ENCODE measurements at regions not wholly inside any gene's neighbourhood (a gene's known extent, or its start where the extent isn't known, plus 50 kb on each side); places are given as distances from the start of the nearest gene placed in this dataset.
A peak's percentile ranks its signal among the peaks of the same experiment; 100 is the strongest.

DNA sequence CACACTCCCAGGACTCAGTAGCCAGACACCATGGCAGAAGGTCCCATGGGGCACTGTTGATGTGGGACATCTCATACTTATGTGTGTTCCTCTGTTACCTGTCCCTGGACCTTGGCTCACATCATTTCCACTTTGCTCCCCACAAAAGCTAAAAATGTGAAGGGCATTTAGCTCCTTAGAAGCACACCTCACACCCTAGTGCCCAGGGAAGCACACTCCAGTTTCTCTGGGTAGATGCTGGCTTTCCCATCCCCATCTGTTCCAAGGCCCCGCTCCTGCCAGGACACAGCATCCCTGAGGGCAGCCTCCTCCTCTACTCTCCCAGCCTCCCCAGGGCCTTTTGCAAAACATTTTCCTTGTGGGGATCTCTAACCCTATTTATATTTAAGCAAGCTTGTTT, 572.4 kb upstream of the MGMT start:
- Histone ChIP-seq H3K4me3 (ENCODE audit: low read depth, low read length) (no peak overlapping the region), H3K27me3 (ENCODE audit: control insufficient read depth, insufficient read depth, low read length) (no peaks in the 10 kb centered on the region), H3K36me3 (ENCODE audit: control insufficient read depth, insufficient read depth, low read length) (no peaks in the 10 kb centered on the region)
- FAIRE-seq (no peak), DNase-seq (ENCODE audit: low read depth) (no peak)
- TF ChIP-seq, protein P1, sequence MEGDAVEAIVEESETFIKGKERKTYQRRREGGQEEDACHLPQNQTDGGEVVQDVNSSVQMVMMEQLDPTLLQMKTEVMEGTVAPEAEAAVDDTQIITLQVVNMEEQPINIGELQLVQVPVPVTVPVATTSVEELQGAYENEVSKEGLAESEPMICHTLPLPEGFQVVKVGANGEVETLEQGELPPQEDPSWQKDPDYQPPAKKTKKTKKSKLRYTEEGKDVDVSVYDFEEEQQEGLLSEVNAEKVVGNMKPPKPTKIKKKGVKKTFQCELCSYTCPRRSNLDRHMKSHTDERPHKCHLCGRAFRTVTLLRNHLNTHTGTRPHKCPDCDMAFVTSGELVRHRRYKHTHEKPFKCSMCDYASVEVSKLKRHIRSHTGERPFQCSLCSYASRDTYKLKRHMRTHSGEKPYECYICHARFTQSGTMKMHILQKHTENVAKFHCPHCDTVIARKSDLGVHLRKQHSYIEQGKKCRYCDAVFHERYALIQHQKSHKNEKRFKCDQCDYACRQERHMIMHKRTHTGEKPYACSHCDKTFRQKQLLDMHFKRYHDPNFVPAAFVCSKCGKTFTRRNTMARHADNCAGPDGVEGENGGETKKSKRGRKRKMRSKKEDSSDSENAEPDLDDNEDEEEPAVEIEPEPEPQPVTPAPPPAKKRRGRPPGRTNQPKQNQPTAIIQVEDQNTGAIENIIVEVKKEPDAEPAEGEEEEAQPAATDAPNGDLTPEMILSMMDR (IDR thresholded peaks at IDR 0.05; ENCODE audit: insufficient read depth, low read length, severe bottlenecking) = no peak

DNA sequence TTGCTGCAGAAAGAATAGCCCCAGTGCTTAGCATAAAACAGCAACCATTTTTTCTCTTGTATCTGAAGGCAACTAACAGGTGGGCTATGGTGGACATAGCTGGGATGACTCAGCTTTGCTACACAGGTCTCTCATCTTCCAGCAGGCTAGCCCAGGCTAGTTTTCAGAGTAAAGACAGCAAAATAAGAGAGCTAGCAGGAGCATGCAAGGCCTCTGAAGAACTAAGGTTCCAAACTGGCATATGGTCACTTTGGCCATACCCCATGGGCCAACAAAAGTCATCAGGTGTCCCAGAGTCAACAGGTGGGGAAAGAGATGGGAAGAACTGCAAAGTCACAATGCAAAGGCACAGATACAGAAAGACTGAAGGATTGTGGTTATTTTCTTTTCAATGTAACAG, 571.6 kb upstream of the MGMT start:
- no peaks in the 10 kb centered on the region for H3K36me3 ChIP-seq (ENCODE audit: control insufficient read depth, insufficient read depth, low read length)
- DNase-seq (ENCODE audit: low read depth) (peak; percentile 11), FAIRE-seq (no peak)
- no peak overlapping the region for H3K4me3 ChIP-seq (ENCODE audit: low read depth, low read length)
- TF ChIP-seq, protein P1 (IDR thresholded peaks at IDR 0.05; ENCODE audit: insufficient read depth, low read length, severe bottlenecking) = no peak
- no peaks in the 10 kb centered on the region for H3K27me3 ChIP-seq (ENCODE audit: control insufficient read depth, insufficient read depth, low read length)

DNA sequence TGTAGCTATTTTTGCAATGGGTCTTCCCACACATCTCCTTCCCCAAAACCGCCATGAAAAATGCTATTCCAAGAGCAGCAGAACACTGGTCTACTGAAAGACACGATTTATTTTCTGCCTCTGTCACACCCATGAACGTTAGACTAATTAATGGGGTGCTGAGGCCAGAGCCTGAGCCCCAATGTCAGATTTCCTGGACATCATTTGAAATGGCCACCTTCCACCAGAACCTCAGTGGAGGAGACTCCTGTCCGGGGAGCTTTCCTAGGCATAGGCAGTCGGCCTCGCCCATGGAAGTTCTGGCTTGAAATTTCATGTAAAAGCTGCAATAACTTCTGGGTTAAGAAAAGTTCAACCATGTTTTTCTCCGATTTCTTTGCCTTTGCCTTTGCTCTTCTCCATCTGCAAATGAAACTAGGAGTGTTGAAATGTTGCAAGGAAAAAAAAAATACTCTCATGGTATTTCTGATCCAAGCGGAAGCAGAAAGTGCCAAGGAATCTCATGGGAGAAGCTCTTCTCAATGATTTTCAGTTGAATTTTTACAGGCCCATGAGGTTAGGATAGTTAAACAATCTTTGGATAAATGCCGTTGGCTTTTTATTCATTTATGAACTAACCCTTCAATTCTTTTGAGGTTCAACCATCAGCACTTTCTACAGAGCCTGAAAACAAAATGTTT, 570.8 kb upstream of the MGMT start:
- Histone ChIP-seq H3K36me3 (ENCODE audit: control insufficient read depth, insufficient read depth, low read length) (no peaks in the 10 kb centered on the region), H3K27me3 (ENCODE audit: control insufficient read depth, insufficient read depth, low read length) (no peaks in the 10 kb centered on the region), H3K4me3 (ENCODE audit: low read depth, low read length) (no peak overlapping the region)
- TF ChIP-seq, protein P1 (IDR thresholded peaks at IDR 0.05; ENCODE audit: insufficient read depth, low read length, severe bottlenecking) = no peak
- FAIRE-seq (no peak), DNase-seq (ENCODE audit: low read depth) (no peak)

DNA sequence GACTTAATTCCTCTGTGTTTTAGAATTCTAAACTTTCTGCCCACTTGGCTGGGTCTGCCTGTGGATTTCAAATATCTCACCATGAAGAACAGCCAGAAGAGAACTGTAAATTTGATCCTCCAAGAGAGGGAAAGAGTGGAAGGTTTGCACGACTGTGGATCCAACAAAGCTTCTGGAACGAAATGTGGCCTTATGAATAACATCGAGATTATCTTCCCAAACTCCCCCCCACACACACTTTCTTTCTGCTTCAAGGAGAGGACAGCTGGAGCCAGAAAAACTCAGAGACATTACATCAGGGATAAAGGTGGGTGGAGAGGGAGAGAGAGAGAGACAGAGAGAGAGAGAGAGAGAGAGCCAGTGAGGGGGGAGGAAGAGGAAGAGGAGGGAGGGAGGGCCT, 570.1 kb upstream of the MGMT start:
- no peak for FAIRE-seq

DNA sequence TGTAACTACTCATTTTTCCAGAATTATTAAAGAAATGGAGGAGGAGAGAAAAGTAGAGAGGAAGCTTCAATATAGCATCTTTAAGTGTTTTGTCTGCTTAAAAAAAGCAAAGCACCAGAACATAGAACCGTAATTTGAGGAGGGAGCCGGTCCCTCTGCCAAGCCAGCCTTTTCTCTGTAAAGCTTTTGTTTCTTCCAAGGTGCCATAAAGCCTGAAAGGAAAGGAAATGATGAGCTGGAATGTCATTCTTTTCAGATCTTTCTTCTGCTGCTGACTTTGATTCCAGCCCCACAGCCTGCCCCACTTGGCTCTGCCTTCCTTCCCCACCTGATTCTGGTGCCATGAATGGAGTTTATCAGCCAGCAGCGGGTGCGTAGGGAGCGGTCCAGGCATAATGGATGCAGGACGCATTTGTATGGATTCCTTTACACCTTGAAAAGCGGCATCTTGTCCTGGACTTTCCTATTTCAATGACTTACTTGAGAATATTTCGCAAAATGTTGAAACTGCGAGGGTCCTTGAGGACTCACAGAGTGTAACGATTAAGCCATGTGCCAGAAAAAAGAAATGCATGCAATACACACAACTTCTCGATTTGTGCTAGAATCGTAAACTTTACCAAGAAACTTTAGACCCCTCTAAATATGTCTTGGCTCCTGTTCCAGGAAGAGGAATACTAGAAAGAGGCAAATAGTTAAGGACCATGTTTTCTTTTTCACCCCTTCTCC, 569.5 kb upstream of the MGMT start:
- FAIRE-seq (no peak), DNase-seq (ENCODE audit: low read depth) (no peak)
- no peaks in the 10 kb centered on the region for H3K36me3 ChIP-seq (ENCODE audit: control insufficient read depth, insufficient read depth, low read length)
- no peak overlapping the region for H3K4me3 ChIP-seq (ENCODE audit: low read depth, low read length)
- no peaks in the 10 kb centered on the region for H3K27me3 ChIP-seq (ENCODE audit: control insufficient read depth, insufficient read depth, low read length)
- TF ChIP-seq, protein P1 (IDR thresholded peaks at IDR 0.05; ENCODE audit: insufficient read depth, low read length, severe bottlenecking) = no peak

More for the DNA sequence above, 570.1 kb upstream of the MGMT start:
- DNase-seq (ENCODE audit: low read depth) = no peak
- Histone ChIP-seq H3K36me3 (ENCODE audit: control insufficient read depth, insufficient read depth, low read length) (no peaks in the 10 kb centered on the region), H3K4me3 (ENCODE audit: low read depth, low read length) (no peak overlapping the region), H3K27me3 (ENCODE audit: control insufficient read depth, insufficient read depth, low read length) (no peaks in the 10 kb centered on the region)
- TF ChIP-seq, protein P1 (IDR thresholded peaks at IDR 0.05; ENCODE audit: insufficient read depth, low read length, severe bottlenecking) = no peak

All from bronchial epithelial cell (primary cell).